HG03095 (cell line): ENCODE measurements at regions not wholly inside any gene's neighbourhood (a gene's known extent, or its start where the extent isn't known, plus 50 kb on each side); places are given as distances from the start of the nearest gene placed in this dataset.
A peak's percentile ranks its signal among the peaks of the same experiment; 100 is the strongest.

Source experiments
- ATAC-seq: cut with Tn5 transposase; IDR thresholded peaks from one replicate; pipeline ENCODE4 v1.9.1; 2021; ENCODE audit warnings: moderate library complexity; ENCODE audit not compliant: unreplicated experiment

GRCh38 chr2:191556463-191556862 is 121.5 kb upstream of the NABP1 start:
- no peak for ATAC-seq

DNA sequence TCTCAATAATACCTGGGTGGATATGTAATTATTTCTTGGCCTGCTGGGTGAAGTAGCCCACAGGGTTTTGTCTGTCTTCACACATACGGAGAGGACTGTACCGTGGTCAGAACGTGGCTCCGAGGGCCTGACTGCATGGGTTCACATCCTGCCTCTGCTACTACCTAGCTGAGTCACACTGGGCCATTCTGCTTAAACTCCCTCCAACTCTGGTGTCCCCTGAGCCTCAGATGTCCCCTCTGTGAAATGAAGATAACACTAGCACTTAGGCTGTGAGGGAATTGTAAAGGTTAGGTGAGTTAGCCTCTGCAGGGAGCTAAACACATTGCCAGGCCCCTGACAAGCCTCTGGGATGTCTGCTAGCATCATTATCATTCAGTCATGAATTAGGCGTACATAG is 120.1 kb upstream of the NABP1 start:
- no peak for ATAC-seq

DNA sequence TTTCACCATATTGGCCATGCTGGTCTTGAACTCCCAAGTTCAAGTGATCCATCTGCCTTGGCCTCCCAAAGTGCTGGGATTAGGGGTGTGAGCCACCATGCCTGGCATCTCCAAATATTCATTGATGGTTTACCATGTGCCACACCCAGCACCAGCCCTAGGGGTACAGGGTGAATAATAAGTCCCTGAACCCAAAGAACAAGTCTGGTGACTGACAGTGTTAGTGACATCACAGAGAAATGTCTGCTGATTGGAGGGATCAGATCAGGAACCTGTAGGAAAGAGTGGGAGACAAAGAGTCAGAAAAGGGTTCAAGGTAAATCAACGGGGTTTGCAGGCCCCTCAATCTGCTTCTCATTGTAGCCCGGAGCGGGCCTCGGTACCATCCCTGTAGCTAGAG is 118.4 kb upstream of the NABP1 start:
- ATAC-seq: no peak

DNA sequence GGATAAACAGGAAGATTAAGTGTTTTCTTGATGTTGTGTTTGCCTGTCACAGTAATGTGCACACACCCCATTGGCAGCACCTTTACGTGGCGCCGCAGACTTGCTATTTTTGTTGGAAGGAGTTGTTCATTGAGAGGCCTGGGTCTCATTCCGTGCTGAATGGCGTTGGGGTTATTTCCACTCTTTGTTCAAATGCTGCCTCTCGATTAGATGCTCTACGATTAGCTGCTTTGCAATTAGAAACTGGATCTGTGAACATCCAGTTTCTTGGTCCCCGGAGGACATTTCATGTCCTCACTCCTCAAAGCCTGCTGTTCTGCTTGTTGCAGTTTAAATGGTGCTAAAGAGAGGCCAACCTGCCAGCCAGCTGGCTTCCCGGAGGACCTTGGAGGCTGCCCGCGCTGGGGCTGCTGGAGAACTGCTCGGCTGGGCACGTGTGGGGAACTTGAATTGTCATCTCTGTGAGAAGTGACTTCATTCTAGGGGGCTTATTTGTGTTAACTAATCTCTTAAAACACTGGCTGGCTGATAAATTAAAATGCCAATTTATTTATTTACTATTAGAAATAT is 117.4 kb upstream of the NABP1 start:
- no peak for ATAC-seq

GRCh38 chr2:191565120-191565519 is 112.8 kb upstream of the NABP1 start:
- no peak for ATAC-seq

DNA sequence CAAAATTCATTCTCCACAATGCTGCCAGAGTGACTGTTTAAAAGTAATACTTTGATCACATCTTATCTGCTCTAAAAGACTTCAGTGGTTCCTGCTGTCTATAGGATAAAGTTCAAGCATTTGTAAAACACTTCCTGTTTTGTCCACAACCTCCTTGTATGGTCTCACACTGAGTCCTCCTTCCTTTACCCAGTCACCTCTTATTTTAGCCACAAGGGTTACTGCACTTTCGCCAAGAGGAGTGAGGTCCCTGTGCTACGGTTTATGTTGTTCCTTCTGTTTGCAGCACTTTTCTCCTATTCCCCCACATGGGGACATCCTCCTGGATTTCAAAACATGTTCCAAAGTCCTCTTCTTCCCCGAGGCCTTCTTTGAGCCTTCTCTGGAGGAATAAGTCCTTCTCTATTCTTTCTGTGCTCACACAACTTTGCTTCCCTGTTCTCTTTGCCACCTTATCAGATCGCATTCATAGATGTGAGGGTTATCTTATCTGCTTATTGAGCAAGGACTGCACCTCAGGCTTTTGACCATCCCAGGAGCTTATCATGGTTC is 112.2 kb upstream of the NABP1 start:
- peak; percentile 64 for ATAC-seq

DNA sequence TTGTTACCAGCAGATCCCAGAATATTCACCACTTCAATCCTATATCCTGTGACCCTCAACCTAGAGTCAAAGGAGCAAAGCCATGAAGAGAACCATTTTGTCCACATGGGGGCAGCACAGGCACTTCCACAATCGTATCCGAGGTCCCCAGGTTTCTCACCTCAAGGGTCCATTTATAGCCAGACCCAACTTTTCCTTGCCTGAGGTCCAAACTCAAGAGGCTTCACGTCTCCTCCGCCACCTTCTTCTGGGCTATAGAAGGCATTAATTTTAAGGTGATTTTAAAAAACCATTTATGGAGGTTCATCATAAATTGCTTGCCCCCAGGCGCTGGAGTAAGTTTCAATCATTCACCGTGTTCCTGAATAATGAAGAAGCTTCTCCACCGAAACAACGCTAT is 111.6 kb upstream of the NABP1 start:
- ATAC-seq: peak; percentile 58

- no peak for ATAC-seq
Measured at GRCh38 chr2:191567206-191567605, 110.7 kb upstream of the NABP1 start.

- no peak for ATAC-seq
Measured at GRCh38 chr2:191569025-191569424, 108.9 kb upstream of the NABP1 start.

GRCh38 chr2:191571163-191571769 is 106.7 kb upstream of the NABP1 start:
- peak; percentile 66 for ATAC-seq

GRCh38 chr2:191572319-191572718 is 105.6 kb upstream of the NABP1 start:
- no peak for ATAC-seq

GRCh38 chr2:191573216-191573615 is 104.7 kb upstream of the NABP1 start:
- no peak for ATAC-seq

GRCh38 chr2:191574232-191574631 is 103.7 kb upstream of the NABP1 start:
- no peak for ATAC-seq

GRCh38 chr2:191577605-191578004 is 100.3 kb upstream of the NABP1 start:
- ATAC-seq: no peak

DNA sequence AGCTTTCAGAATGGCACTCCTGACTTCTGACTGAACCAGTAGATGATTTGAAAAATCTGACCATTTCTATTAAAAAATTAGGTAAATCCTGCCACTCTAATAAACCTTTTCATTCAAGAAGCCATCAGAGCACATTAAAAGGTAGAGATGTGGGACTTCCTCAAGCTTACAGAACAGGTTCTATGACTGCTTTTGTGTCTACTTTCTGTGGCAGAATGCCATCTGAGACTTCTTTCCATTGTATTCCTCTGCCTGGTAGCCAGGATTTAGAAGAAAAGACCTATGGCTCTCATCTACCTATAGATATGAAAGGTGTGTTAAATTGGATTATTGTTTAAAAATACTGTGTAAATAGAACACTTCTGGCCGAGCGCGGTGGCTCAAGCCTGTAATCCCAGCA is 99.9 kb upstream of the NABP1 start:
- no peak for ATAC-seq

DNA sequence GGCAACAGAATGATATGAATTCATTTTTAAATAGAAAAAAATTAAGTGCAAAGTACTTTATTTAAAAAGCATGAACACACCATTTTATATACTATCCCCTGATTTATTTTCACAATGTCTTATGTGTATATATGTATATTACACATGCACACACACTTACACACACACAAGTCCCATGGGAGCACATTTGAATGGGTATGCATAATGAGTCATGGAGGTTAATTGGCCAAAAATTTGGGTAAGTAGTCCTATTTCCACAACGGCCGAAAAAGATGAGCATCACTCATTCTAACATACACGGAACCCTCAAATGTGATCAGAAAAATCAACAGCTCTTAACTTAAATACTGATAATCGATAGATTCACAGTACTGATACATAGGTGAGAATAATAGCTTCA is 97.4 kb upstream of the NABP1 start:
- no peak for ATAC-seq

DNA sequence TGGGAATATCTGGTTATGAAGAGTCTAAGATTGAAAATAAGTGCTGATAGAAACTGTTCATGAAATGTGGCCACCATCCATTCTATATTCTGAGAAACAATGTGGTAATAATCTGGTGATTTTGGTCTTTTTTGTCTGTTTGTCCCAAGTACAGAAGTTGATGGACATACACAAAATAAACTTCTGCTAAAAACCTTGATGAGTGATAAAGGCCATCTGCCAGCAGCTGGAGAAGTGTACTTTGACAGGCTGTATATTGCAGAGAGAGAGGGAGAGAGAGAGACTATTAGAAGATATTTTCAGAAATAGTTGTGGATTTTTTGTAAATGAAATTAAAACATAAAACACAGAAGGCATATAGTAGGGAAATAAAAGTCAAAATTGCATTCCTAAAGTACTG is 96.9 kb upstream of the NABP1 start:
- ATAC-seq: no peak

- ATAC-seq: no peak
Measured at GRCh38 chr2:191582355-191582754, 95.6 kb upstream of the NABP1 start.

GRCh38 chr2:191591025-191591424 is 86.9 kb upstream of the NABP1 start:
- ATAC-seq: no peak

DNA sequence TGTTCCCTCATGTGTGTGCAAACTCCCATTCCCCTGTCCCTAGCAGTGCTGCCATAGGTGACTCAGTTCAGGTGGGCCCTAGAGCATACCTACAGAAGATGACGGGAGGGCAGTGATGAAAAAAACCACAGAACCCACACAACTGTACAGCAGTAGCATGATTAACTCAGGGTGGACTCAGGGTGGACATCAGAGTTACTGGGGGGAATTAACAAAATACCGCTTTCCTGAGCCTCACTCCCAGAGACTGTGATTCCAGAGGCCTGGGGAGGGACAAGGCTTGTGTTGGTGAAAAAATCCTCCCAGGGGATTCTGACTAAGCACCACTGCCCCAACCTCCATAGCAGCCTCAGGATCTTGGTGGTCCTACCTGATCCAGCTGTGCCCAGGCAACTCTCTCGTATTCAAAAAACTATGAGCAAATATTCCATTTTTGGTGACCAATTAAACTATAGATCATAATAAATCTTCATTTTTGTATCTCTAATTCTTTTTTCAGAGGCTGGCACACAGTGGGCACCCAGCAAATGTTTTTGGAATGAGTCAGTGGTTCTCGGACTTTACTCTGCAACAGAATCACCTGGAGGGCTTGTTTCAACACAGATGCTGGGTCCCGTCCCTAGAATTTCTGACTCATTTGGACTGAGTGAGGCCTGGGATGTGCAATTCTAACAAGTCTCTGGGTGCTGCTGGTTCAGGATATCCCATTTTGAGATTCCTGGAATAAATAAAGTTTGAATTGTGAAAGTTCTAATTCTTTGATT is 84.1 kb upstream of the NABP1 start:
- no peak for ATAC-seq

DNA sequence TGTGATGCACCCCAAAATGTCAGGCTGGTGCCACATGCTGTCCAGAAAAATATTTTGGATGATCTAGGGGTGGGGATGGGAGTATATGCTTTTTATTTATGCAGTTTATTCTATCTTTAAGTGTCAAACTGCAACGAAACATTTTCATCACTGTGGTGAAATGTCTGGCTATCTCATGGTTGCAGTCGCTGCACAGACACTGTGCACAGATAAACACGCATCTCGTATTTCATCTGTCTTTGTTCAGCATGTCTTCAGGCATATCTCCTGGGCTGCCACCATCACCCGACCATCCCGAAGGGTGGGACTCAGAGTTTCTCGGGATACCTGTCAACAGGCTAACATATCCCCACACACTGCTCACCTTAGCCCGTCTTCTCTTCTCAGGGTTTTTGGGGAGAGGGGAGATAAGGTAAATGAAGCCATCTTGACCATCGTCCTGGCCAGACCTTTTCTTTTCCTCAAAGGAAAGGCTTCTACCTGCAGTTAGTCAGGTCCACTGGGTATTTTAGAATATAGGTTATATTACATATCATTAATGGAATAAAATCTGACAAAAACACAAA is 80.7 kb upstream of the NABP1 start:
- no peak for ATAC-seq

DNA sequence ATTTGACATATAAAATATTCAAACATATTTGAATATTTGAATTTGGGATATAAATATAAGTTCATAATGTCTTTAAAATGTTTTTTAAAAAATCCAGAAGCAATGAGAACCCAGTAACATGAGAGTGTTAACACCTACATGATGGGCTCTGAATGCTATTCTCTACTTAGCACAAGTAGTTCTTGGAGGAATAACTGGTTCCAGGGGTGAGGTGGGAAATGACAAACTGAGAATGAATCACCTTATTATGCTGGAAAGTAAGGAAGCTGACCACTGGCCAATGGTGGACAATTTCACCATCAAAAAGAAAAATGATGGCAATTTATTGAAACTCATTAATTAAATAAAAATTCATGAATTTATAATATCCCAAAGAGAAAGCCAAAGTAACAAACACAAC is 79.6 kb upstream of the NABP1 start:
- ATAC-seq: no peak
